Hematopoietic multipotent progenitor cell treated with erythropoietin and hydrocortisone succinate and interleukin-3 and kit ligand, for 4 days (in vitro differentiated cells): ENCODE measurements at regions not wholly inside any gene's neighbourhood (a gene's known extent, or its start where the extent isn't known, plus 50 kb on each side); places are given as distances from the start of the nearest gene placed in this dataset.
A peak's percentile ranks its signal among the peaks of the same experiment; 100 is the strongest.

Source experiments
- DNase-seq: peaks from one replicate; pipeline ENCODE4 v3.0.0-alpha.2; 2015

DNA sequence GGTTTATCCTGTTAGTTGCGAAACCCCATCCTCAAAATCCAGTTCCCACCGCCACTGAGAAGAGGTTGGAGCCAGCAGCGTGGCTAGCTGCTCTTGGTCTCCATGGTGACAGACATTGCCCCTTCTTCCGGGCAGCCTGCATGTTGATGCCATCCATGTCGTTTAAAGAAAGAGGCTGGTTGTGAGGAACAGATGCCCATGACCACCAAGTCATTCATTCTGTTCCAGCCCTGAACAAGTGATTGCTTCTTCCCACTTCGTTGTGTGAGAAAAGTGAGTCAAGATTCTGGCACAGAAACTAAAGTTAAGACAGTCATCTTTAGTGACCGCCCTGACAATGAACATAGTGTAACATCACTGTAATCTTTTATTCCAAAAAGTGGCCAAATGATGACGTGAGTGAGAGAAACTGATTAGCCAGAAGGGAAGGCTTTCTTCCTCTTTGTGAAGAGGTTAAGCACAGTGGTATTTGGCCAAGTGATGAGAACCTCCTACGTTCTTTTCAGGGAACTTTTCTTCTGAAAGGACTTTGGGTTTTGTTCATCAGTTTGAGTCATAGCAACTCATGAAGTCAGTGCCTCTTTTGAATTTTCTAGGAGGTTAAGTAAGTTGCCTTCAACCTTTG is 272.5 kb downstream of the GALR1 start:
- DNase-seq, result no peak

DNA sequence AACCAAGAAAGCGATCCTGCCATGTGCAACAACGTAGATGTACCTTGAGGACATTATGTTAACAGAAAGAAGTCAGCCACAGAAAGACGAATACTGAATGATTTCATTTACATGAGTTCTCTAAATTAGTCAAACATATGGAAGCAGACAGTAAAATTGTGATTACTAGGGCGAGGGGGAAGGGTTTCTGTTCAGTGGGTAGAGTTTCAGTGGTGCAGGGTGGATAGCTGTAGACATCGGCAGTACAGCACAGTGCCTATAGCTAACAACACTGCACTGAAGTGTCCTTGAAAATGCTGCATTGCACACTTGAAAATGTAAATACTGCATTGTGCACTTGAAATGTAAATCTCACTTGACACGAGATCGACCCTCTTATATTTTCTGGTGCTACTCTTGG is 275.3 kb downstream of the GALR1 start:
- DNase-seq, result no peak

DNA sequence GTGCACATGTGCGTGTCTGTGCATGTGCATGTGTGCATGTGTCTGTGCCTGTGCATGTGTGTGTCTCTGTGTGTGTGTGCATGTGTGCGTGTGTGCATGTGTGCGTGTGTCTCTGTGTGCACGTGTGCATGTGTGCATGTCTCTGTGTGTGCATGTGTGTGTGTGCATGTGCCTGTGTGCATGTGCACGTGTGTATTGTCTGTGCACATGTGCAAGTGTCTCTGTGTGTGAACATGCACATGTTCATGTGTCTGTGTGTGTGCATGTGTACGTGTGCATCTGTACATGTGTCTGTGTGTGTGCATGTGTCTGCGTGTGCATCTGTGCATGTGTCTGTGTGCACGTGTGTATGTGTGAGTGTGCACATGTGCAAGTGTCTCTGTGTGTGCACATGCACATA is 277.3 kb downstream of the GALR1 start:
- DNase-seq, result no peak

GRCh38 chr18:77528872-77529271 is 279.2 kb downstream of the GALR1 start:
- no peak for DNase-seq

- no peak for DNase-seq
Observed at GRCh38 chr18:77529492-77530176, 280.0 kb downstream of the GALR1 start.

DNA sequence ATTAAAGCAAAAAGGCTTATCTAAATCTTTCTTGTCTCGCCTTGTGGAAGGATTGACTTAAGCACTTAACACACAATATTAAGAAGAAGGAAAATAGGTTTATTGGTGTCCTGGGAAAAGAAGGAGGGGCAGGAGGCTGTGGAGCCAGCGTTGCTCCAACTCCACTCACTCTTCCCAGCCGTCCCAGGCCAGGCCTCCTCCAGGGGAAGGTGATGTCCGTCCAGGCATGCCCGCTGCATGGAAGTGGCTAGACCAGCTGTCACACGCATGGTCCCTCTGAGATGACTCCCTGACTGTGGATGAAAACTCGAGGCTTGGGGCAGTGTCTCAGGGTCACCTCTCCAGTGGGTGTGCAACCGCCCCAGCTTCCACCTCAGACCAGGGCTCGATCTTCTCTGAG is 281.1 kb downstream of the GALR1 start:
- DNase-seq, result no peak

GRCh38 chr18:77539860-77540259 is 290.2 kb downstream of the GALR1 start:
- DNase-seq, result no peak

DNA sequence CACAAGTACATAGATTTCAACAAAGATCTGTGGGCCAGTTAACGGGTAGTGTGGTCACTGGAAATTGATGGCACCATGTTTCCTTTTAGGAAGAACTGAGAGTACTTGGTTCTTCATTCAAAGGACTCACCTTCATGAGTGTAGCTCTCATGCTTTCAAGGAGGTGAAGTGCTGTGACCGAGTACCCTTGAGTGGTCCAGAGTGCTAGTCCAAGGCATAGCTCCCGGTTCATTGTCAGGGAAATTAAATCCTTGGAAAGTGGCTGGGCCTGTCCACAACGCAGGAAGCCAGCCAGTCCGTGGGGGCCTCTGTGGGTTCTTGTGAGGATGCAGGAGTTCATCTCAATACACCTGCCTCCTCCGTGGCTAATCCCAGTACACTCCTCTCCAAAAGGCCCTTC is 295.1 kb downstream of the GALR1 start:
- DNase-seq, result no peak

- no peak for DNase-seq
Observed at GRCh38 chr18:77547757-77548156, 298.1 kb downstream of the GALR1 start.

DNA sequence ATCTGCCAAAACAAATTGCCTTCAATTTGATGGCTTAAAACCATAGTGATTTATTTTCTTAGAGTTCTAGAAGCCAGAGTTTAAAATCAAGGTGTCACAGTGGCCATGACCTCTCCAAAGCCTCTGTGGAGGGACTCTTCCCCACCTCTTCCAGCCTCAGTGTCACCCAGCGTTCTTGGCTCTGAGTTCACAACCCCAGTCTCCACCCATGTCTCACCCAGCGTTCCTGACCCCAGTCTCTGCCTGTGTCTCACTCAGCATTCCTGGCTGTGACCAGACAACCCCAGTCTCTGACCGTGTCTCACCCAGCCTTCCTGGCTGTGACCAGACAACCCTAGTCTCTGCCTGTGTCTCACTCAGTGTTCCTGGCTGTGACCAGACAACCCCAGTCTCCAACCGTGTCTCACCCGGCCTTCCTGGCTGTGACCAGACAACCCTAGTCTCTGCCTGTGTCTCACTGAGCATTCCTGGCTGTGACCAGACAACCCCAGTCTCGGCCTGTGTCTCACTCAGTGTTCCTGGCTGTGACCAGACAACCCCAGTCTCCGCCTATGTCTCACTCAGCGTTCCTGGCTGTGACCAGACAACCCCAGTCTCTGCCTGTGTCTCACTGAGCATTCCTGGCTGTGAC is 299.3 kb downstream of the GALR1 start:
- DNase-seq, result no peak

DNA sequence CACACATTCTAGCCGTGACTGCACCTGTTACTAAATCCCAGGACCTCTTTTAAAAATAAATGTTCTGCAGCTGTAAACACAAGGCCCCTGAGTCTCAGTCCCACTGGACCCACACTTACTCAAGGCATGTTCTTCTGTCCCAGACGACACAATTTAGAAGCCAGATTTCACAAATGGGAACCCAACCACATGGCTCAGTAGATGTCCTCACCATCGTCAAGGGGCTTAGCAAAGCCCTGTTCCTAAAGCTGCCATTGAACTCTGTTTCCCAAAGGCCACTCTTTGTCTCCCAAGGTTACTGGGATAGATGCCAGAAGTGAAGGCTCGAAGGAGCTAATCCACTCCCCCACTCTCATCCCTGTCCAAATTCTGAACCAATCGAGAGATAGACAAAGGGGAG is 301.0 kb downstream of the GALR1 start:
- no peak for DNase-seq

DNA sequence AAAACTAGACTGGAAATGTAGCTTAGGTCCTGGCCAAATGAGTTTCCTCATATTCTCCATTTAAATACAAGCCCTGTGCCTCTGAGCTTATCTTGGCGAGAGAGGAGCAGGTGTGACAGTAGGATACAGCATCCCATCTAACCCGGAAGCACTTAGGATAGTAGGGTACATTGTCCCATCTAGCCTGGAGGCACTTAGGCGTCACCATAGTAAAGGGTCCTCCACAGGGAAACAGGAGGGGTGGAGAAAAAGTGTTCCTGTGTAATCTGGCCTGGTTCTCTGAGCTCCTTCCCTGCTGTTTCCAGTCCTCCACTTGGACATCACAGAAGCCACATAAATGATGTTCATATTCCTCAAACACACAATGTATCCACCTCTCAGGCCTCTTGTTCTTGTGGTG is 301.4 kb downstream of the GALR1 start:
- no peak for DNase-seq

GRCh38 chr18:77552945-77553344 is 303.3 kb downstream of the GALR1 start:
- DNase-seq, result no peak

GRCh38 chr18:77554061-77554460 is 304.4 kb downstream of the GALR1 start:
- no peak for DNase-seq

DNA sequence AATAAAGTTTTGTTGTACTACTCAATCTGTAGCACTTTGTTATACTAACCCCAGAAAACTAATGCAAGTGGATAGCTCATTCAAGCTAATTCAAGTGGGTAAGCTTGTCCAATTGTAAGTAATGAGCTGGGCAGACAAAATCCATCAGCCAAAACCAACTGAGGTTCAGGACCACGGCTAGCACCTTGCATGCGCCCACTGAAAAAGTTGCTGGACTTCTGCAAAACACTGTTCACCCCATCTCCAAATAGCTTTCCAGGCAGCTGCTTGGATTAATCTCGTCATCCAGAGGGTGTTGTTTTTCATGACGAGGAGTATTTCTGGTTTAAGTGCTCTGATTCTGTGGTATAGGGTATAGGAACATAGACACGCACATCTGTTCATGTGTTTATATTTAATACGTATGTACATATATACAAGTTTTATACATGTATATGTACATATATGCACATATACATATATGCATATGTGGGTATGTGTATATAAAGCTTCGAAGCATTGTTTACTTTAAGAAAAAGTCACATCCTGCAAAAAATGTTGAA is 307.5 kb downstream of the GALR1 start:
- DNase-seq, result peak; percentile 35

DNA sequence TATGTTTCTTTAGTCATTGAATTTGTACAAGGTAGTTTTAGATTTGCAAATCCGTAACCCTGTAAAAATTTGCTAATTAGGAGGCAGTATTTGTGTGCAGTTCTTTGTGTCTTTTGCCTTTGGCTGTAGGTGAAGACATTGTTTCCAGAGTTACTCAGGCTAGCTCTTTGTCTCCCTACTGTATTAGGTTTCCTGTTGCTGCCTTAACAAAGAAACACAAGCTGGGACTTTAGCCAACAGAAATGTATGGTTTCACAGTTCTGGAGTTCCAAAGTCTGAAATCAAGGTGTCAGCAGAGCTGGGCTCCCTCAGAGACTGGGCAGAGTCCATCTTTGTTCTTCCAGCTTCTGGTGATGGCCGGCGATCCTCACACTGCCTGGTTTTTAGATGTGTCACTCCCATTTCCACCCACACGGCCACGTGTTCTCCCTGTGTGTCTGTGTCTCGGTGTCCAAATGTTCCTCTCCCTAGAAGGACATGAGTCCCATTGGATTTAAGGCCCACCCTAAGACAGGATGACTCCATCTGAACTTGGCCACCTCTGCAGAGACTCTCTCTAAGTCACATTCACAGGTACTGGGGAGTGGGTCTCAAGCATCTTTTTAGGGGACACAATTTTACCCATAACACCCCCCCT is 309.7 kb downstream of the GALR1 start:
- no peak for DNase-seq

GRCh38 chr18:77560341-77560992 is 310.8 kb downstream of the GALR1 start:
- no peak for DNase-seq

- DNase-seq, result no peak
Observed at GRCh38 chr18:77566604-77567003, 317.0 kb downstream of the GALR1 start.

- DNase-seq, result no peak
Observed at GRCh38 chr18:77567205-77567604, 317.6 kb downstream of the GALR1 start.

GRCh38 chr18:77571743-77572142 is 322.1 kb downstream of the GALR1 start:
- no peak for DNase-seq

GRCh38 chr18:77572537-77572936 is 322.9 kb downstream of the GALR1 start:
- no peak for DNase-seq

- DNase-seq, result no peak
Observed at GRCh38 chr18:77573571-77573970, 323.9 kb downstream of the GALR1 start.

DNA sequence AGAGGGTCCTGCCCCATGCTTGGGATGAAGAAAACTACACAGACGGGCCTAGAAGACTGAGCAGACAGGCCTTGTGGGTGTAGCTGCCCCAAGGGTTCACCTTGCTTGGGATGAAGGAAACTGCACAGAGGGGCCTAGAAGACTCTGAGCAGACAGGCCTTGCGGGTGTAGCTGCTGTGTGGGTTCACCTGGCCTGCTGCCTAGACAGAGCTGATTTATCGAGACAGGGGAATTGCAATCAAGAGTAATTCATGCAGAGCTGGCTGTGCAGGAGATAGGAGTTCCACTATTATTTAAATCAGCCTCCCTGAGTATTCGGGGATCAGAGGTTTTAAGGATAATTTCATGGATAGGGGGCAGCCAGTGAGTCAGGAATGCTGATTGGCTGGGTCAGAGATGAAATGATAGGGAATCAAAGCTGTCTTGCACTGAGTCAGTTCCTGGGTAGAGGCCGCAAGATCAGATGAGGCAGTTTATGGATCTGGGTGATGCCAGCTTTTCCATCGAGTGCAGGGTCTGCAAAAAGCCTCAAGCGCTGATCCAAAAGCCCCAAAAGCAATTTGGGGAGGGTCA is 341.4 kb downstream of the GALR1 start:
- no peak for DNase-seq
